GM12891 (cell line): ENCODE measurements at regions not wholly inside any gene's neighbourhood (a gene's known extent, or its start where the extent isn't known, plus 50 kb on each side); places are given as distances from the start of the nearest gene placed in this dataset.

Experiments used
- DNase-seq: peaks from one replicate; pipeline ENCODE4 v3.0.0; 2011; ENCODE audit warnings: low spot score; ENCODE audit not compliant: insufficient read length
- FAIRE-seq: peaks from 2 replicates; lab custom pipeline; 2011; peaks lifted over from hg19 to GRCh38; lab: Jason Lieb, UNC
- PAX5 ChIP-seq: IDR thresholded peaks from 2 replicates; pipeline ENCODE4 v1.6.1; 2011; ENCODE audit warnings: low read length, moderate library complexity, mild to moderate bottlenecking; ENCODE audit not compliant: insufficient read depth, severe bottlenecking
- POLR2A ChIP-seq: IDR thresholded peaks from 2 replicates; pipeline ENCODE4 v1.6.1; 2011; ENCODE audit warnings: low read depth, low read length, control low read depth
- POLR2AphosphoS5 ChIP-seq: IDR thresholded peaks from 2 replicates; pipeline ENCODE4 v1.6.1; 2011; ENCODE audit warnings: low read depth, low read length, control low read depth
- POU2F2 ChIP-seq: IDR thresholded peaks from 2 replicates; pipeline ENCODE4 v1.6.1; 2011; ENCODE audit warnings: low read depth, mild to moderate bottlenecking, control low read depth, low read length, moderate library complexity
- SPI1 ChIP-seq: IDR thresholded peaks from 2 replicates; pipeline ENCODE4 v1.6.1; 2011; ENCODE audit warnings: low read depth, low read length, control low read depth
- TAF1 ChIP-seq: IDR thresholded peaks from 2 replicates; pipeline ENCODE4 v1.6.1; 2011; ENCODE audit warnings: low read depth, low read length, control low read depth

DNA sequence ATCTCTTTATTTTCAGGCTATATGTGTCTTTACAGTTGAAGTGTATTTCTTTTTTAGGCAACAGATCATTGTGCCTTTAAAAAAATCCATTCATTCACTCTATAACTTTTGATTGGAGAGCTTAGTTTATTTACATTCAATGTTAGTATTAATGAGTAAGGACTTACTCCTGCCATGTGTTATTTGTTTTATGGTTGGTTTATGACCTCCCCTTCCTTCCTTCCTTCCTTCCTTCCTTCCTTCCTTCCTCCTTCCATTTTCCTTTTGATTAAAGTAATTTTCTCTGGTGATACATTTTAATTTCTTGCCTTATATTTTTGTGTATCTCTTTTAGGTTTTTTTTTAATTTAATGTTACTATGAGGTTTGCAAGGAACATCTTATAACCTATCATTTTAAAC lies 1005.3 kb upstream of the EPHA7 start:
- TF ChIP-seq POLR2AphosphoS5 (no peak), SPI1 (no peak), POU2F2 (no peak), PAX5 (no peak), POLR2A (no peak), TAF1 (no peak)
- DNase-seq = no peak
- no peak for FAIRE-seq

DNA sequence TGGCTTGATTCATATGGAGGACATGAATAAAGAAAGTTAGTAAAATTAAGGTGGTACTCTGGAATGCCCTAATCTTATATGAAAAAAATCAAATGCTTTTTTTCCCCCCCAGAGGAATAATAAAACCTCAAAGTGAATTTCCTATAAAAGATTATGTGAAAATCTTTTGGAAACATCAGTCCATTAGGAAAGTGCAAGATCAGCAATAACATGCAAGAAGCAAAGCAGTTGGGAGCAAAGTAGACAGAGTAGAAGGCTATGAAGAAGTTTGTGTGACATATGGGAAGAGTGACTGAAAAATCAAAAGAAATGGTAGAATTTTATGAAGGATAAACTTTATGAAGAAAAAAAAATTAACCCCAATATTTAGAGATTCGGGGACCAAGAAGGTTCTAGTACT lies 998.0 kb upstream of the EPHA7 start:
- FAIRE-seq = no peak
- no peak for TF ChIP-seq SPI1
- TF ChIP-seq POLR2A = no peak
- TF ChIP-seq POLR2AphosphoS5 = no peak
- TF ChIP-seq TAF1 = no peak
- TF ChIP-seq POU2F2 = no peak
- no peak for TF ChIP-seq PAX5

DNA sequence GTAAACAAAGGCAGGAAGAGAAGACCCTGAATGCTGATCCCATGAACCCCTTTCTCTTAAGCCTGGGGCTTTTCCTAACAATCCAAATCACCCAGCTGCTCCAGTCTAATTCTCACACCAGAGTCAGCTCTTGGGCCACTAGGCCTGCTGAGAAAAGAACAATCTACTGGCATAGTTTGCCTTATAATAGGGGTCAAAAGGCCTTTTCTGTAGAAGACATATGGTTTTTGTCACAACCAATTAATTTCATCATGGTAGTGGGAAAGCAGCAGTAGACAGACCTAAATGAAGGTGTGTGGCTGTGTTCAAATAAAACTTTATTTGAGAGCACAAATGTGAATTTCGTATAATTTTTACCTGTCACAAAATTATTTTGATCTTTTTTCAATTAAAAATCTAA lies 994.7 kb upstream of the EPHA7 start:
- FAIRE-seq (no peak), DNase-seq (no peak)
- TF ChIP-seq POU2F2 (no peak), TAF1 (no peak), POLR2AphosphoS5 (no peak), PAX5 (no peak), POLR2A (no peak), SPI1 (no peak)

More for the DNA sequence above, 998.0 kb upstream of the EPHA7 start:
- no peak for DNase-seq

DNA sequence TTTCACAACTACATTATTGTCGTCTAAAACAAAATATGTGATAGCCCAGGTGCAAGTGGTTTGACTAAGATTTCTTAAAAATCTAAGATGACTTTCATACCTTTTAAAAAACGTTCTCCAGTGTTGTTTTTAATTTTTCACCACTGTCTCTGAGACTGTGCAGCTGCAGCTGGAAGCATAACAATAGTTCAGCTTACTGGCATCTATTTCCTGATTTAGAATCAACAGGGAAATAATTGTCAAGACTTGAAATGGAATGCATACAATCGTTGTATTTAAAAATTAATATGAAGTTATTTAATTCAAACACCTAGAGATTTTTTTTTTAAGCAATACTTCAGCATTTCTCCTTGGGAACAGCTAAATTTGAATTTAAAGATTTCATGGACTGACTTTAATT lies 982.0 kb upstream of the EPHA7 start:
- DNase-seq (no peak), FAIRE-seq (no peak)
- TF ChIP-seq SPI1 = no peak
- no peak for TF ChIP-seq POU2F2
- TF ChIP-seq TAF1 = no peak
- no peak for TF ChIP-seq POLR2A

DNA sequence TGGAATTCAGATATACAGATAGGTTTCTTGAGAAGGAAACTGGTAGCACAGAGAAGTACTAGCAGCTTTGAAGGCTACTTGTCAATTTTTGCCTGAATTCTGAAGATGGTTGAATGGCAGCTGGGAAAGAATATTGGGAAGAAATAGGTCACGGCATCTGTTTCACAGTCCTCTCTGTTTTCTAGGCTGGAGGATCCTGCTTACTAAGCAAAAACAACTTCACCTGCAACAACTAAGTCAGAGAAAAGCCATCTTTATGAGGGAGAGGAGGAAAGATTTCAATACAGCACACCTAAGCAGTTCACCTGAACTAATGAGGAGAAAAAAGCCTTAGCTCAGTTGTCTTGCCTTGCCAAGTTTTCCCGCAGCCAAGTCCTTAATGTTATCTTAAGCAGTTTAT lies 975.5 kb upstream of the EPHA7 start:
- FAIRE-seq (no peak), DNase-seq (no peak)
- no peak for TF ChIP-seq POLR2A
- TF ChIP-seq SPI1 = no peak
- TF ChIP-seq POU2F2 = no peak
- no peak for TF ChIP-seq PAX5
- TF ChIP-seq POLR2AphosphoS5 = no peak
- no peak for TF ChIP-seq TAF1

DNA sequence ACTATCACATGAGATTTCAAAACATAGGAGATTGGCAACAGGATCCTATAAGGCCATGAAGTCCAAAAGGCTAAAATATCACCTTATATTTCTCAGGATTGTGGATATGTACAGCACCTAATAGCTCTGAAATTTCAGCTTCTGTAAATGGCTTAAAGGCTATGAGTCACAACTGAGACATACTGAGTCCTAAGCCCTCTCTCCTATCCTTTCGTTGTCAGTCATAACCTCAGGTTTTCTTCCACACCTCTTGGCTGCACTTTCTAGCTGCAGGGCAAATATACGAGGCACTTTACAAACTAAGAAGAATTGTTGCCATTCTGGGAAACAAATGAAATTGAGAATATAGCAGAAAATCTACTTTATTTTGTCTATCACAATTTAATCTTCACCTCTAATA lies 969.9 kb upstream of the EPHA7 start:
- TF ChIP-seq SPI1 (no peak), PAX5 (no peak), POU2F2 (no peak), POLR2AphosphoS5 (no peak), POLR2A (no peak), TAF1 (no peak)
- no peak for DNase-seq
- FAIRE-seq = no peak

DNA sequence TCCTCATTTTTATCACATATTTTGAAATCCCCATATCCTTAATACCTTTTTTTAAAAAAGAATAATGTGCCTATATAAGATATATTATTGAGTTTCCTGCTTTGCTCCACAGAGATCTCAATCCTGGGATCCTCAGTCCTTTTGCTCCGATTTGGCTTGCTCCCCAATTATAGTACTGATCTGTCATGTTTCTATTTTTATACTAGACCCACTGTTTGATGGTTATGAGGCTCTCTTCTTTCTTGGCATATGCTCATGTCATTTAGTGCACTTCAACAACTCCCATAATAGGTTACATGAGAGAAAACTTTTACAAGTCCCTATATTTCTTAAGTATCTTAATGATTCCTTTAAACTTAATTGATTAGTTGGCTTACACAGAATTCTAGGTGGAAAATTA lies 958.5 kb upstream of the EPHA7 start:
- FAIRE-seq (no peak), DNase-seq (no peak)

DNA sequence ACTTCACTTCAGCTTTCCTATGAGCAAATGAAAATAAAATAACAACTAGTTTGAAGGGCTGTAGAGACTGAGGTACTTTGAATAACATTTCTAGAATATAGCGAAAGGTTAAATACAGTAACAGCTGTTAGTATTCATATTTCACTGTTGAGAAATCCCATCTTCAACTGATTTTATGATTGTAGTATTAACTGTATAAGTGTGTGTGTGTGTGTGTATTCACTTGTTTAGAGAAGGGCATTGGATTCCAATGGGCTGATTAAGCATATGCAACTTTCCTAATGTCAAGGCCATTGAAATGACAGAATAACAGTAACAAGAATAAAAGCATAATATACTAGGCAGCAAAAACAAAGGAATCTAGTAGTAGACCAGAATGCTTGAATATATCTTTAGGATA lies 957.5 kb upstream of the EPHA7 start:
- TF ChIP-seq PAX5 (no peak), POU2F2 (no peak), TAF1 (no peak), SPI1 (no peak), POLR2AphosphoS5 (no peak), POLR2A (no peak)
- DNase-seq = no peak
- no peak for FAIRE-seq

More for the DNA sequence above, 958.5 kb upstream of the EPHA7 start:
- no peak for TF ChIP-seq POLR2AphosphoS5
- TF ChIP-seq POLR2A = no peak
- TF ChIP-seq POU2F2 = no peak
- no peak for TF ChIP-seq PAX5
- TF ChIP-seq TAF1 = no peak
- no peak for TF ChIP-seq SPI1

DNA sequence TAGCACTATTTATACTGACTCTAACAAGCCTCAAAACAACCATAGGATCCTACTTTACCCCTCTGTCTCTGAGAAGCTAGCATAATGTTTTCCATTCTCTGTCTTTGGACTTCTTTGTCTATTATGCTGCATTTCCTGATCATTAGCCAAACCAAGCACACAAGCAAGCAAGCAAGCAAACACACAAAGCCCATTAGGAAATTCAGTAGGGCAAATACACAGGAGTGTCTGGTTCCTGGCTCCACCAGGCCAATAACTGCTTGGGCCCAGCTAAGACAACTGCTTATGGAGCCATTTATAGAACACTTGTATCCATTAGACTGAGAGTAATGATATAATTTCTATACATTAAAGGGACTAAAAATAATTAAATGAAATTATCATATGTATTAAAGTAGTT lies 952.9 kb upstream of the EPHA7 start:
- TF ChIP-seq POLR2A (no peak), TAF1 (no peak), POU2F2 (no peak), SPI1 (no peak), POLR2AphosphoS5 (no peak), PAX5 (no peak)
- no peak for DNase-seq
- FAIRE-seq = no peak

DNA sequence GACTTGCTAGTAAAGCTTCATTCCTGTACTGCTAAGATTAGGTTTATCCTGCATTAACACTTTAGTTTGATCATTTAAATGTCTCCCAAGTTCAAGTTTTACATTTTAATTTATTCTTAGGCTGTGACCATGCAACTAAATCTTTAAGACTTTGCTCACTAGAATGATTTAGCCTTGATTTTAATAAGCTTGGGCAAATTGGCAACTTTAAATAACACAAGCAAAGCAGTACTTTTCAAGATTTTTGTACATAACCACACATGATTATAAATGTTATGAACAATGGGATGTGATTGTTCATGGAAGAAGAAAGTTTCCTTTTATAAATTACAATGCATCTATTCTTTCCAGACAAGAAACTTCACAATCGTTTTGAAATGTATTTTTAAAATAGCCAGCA lies 948.0 kb upstream of the EPHA7 start:
- no peak for FAIRE-seq
- DNase-seq = no peak
- no peak for TF ChIP-seq POLR2AphosphoS5
